GM23248 (cell line): ENCODE measurements at regions not wholly inside any gene's neighbourhood (a gene's known extent, or its start where the extent isn't known, plus 50 kb on each side); places are given as distances from the start of the nearest gene placed in this dataset.

ENCODE experiments used
- EZH2 ChIP-seq: fragments of 200-600 bp; sonication (generic); IDR thresholded peaks from 2 replicates; pipeline ENCODE4 v1.6.1; 2018; ENCODE audit warnings: antibody characterized with exemption, mild to moderate bottlenecking; ENCODE audit not compliant: insufficient read depth, poor library complexity, severe bottlenecking
- EZH2phosphoT487 ChIP-seq: fragments of 200-600 bp; sonication (generic); IDR thresholded peaks from 2 replicates; pipeline ENCODE4 v1.6.1; 2018; ENCODE audit warnings: antibody characterized with exemption, moderate library complexity, mild to moderate bottlenecking, low read depth; ENCODE audit not compliant: insufficient read depth

DNA sequence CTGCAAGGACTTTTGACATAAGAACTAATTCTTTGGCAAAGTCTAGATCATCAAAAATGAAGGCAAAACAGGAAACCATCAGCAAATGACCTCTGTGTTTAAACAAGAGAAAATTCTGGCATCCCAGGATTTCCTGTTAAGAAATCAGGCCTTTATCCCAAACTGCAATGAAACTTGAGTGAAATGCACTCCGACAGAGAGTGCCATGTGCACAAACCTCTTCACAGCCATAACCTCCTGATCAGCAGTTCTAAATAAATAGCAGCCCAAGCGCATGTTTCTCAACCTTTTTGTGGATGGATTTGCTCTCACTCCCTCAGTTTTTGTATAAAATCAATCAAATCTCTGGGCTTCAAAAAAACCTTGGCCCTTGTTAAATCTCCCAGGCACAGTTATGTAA is 107.7 kb upstream of the EEPD1 start:
- no peak for TF ChIP-seq EZH2
- TF ChIP-seq EZH2phosphoT487 = no peak
